GM06990 (cell line): ENCODE measurements at regions not wholly inside any gene's neighbourhood (a gene's known extent, or its start where the extent isn't known, plus 50 kb on each side); places are given as distances from the start of the nearest gene placed in this dataset.
"Not testable (repeated sequence)": the region's sequence is repeated elsewhere in the genome, so short reads cannot be mapped to it uniquely, and the experiment has no call there.

Experiments used
- DNase-seq: peaks from one replicate; pipeline ENCODE4 v3.0.0-alpha.2; 2011; ENCODE audit not compliant: insufficient read length; ENCODE audit errors: extremely low read depth
- H3K27me3 ChIP-seq: replicated peaks from 2 replicates; pipeline ENCODE4 v1.6.0; 2011; ENCODE audit warnings: low read length; ENCODE audit not compliant: control insufficient read depth, insufficient read depth
- H3K36me3 ChIP-seq: 2 replicates; pipeline ENCODE4 v1.5.1; 2011; ENCODE audit warnings: low read length; ENCODE audit not compliant: control insufficient read depth, insufficient read depth
- H3K4me3 ChIP-seq: replicated peaks from 2 replicates; pipeline ENCODE4 v1.5.1; 2011; ENCODE audit warnings: low read depth, mild to moderate bottlenecking, control low read depth, low read length
- TF ChIP-seq, protein P1 (sequence below): IDR thresholded peaks from 2 replicates; pipeline ENCODE4 v1.5.1; 2011; ENCODE audit warnings: low read length, control low read depth, mild to moderate bottlenecking, inconsistent platforms; ENCODE audit not compliant: insufficient read depth, poor library complexity, severe bottlenecking

DNA sequence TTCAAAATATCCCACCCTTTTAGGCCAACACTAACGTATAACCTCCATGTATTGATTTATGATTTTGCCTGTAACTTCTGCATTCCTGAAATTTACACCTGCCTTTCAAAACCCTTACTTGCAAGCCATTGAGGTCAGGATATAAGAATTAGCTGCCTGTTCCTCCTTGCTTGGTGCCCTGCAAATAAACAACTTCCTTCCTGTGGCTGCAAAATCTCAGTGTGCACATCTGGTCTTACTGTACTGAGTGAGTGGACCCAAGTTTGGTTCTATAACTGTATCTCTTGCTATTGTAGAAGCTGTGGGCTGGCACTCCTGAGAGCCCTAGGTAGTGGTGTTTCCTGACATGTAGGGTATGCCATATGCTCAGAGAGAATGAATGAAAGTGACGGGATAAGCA is 191.1 kb upstream of the RASGRP1 start:
- DNase-seq, result no peak
- no peak overlapping the region for H3K4me3 ChIP-seq
- H3K36me3 ChIP-seq, result no peaks in the 10 kb centered on the region
- TF ChIP-seq, protein P1, sequence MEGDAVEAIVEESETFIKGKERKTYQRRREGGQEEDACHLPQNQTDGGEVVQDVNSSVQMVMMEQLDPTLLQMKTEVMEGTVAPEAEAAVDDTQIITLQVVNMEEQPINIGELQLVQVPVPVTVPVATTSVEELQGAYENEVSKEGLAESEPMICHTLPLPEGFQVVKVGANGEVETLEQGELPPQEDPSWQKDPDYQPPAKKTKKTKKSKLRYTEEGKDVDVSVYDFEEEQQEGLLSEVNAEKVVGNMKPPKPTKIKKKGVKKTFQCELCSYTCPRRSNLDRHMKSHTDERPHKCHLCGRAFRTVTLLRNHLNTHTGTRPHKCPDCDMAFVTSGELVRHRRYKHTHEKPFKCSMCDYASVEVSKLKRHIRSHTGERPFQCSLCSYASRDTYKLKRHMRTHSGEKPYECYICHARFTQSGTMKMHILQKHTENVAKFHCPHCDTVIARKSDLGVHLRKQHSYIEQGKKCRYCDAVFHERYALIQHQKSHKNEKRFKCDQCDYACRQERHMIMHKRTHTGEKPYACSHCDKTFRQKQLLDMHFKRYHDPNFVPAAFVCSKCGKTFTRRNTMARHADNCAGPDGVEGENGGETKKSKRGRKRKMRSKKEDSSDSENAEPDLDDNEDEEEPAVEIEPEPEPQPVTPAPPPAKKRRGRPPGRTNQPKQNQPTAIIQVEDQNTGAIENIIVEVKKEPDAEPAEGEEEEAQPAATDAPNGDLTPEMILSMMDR, result no peak
- no peaks in the 10 kb centered on the region; the same call in 1 of the 2 replicates for H3K27me3 ChIP-seq

DNA sequence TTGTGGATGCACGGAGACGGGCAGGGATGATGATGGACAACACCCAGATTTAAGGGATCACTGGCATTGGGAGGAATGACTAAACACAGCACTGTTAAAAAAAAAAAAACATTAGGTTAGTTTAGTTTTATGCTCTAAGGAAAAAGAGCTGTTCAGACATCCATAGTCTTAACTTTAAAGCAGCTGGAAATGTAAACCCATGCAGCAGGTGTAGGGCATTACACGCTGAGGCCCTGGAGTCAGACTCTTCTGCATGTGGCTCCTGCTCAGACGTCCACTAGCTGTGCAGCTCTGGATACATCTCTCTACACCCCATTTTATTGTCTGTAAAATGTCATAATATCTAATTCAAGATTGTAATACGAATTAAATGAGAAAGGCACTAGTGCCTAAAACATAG is 191.8 kb upstream of the RASGRP1 start:
- Histone ChIP-seq H3K36me3 (no peaks in the 10 kb centered on the region), H3K4me3 (no peak overlapping the region), H3K27me3 (no peaks in the 10 kb centered on the region; the same call in 1 of the 2 replicates)
- TF ChIP-seq, protein P1, result no peak
- no peak for DNase-seq

DNA sequence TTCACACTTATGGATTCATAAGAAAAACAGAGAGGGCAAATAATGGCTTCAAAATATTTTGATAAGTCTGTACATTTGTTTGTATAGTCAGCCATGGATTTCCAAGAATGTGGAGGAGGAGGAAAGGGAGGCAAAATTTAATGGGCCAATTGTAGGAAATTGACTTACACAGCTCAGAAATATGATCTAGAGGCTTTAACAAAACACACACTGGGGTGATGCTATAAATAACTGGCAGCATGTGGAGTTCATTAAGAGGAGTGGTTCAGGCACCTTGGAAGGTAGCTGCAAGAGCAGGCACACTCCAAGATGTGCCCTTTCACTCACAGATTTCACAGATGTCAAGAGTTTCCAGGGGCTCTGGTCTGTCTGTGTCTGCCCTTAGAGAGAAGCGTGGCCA is 193.4 kb upstream of the RASGRP1 start:
- TF ChIP-seq, protein P1, result no peak
- Histone ChIP-seq H3K4me3 (no peak overlapping the region), H3K27me3 (no peaks in the 10 kb centered on the region; the same call in 1 of the 2 replicates), H3K36me3 (no peaks in the 10 kb centered on the region)
- no peak for DNase-seq

DNA sequence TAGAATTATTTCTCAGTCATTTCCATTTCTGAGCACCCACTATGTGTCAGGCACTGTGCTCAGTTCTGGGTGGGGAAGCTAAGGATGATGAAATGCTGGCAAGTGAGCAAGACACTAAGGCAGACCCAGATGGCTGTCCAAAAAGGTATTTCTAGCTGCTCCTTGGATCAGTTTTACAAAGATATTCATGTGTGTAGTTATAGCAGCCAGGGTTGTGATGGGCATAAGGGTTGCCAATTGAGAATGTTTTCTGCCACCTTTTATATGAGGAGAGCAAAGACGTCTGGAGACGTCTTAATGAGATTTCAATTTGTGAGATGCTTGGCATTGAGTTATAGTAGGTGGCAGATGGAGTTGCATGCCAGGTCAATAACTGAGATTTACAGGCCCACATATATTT is 197.1 kb upstream of the RASGRP1 start:
- DNase-seq, result no peak
- TF ChIP-seq, protein P1, result no peak
- H3K36me3 ChIP-seq, result no peaks in the 10 kb centered on the region
- H3K27me3 ChIP-seq, result no peaks in the 10 kb centered on the region; the same call in 1 of the 2 replicates
- no peak overlapping the region for H3K4me3 ChIP-seq

DNA sequence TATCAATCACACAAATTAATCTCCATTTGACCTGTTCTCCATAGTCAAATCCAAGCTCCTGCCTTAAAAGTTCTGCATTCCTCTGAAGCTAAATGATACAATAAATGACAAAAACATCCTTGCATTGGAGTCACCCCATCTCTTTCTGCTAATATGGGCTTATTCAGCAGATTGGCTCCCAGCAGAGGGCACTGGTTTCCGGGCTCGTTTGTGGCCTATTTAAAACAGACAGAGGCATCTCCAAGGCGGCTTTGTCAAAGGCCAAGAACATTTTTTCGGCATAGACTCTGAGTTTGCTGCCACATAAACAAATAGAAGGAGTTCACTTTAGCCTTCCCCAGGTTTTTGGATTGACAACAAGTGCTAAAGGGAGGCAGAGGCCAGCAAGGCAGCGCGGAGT is 204.4 kb upstream of the RASGRP1 start:
- DNase-seq, result no peak
- H3K4me3 ChIP-seq, result no peak overlapping the region
- no peaks in the 10 kb centered on the region for H3K36me3 ChIP-seq
- TF ChIP-seq, protein P1, result peak; percentile 42
- no peaks in the 10 kb centered on the region; the same call in 1 of the 2 replicates for H3K27me3 ChIP-seq

DNA sequence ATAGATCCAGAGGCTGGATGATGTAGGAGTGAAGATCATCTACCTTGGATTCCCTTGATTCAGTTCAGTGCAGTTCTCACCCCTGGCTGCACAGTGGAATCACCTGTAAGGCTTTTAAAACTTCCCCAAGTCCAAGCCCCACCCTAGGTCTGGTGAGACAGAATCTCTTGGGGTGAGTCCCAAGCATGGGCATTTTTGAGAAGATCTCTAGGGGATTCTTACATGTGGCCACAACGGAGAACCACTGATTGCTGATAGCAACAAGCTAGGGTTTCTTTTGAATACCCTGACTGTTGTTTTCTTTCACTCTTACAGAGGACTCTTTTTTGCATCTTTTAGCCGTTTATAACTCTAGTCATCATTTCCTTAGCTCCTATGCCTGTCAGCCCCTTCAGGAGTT is 204.9 kb upstream of the RASGRP1 start:
- DNase-seq, result no peak
- Histone ChIP-seq H3K27me3 (no peaks in the 10 kb centered on the region; the same call in 1 of the 2 replicates), H3K4me3 (no peak overlapping the region), H3K36me3 (no peaks in the 10 kb centered on the region)
- TF ChIP-seq, protein P1, result no peak

DNA sequence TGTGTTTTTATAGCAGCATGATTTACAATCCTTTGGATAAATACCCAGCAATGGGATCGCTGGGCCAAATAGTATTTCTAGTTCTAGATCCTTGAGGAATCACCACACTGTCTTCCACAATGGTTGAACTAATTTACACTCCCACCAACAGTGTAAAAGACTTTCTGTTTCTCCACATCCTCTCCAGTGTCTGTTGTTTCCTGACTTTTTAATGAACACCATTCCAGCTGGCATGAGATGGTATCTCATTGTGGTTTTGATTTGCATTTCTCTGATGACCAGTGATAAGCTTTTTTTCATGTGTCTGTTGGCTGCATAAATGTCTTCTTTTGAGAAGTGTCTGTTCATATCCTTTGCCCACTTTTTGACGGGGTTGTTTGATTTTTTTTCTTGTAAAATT is 209.5 kb upstream of the RASGRP1 start:
- not testable (repeated sequence) for DNase-seq, H3K27me3 ChIP-seq, H3K36me3 ChIP-seq, H3K4me3 ChIP-seq
